Fibroblast of lung (primary cell): ENCODE measurements at regions not wholly inside any gene's neighbourhood (a gene's known extent, or its start where the extent isn't known, plus 50 kb on each side); places are given as distances from the start of the nearest gene placed in this dataset.

Source experiments
- DNase-seq, 2 donors: peaks; one replicate each; pipeline versions ENCODE4 v3.0.0 to v3.0.0-alpha.2; 2010; ENCODE audit warnings: low read depth in 2 of 2
- H2AFZ ChIP-seq: 2 replicates; pipeline ENCODE4 v1.5.1; 2012; ENCODE audit warnings: low read length, control low read depth, inconsistent platforms
- H3K27ac ChIP-seq: 2 replicates; pipeline ENCODE4 v1.5.1; 2011; ENCODE audit warnings: low read length, control low read depth; ENCODE audit not compliant: insufficient read depth
- H3K27me3 ChIP-seq: 2 replicates; pipeline ENCODE4 v1.5.1; 2011; ENCODE audit warnings: mild to moderate bottlenecking, low read length; ENCODE audit not compliant: control insufficient read depth, insufficient read depth
- H3K36me3 ChIP-seq: 2 replicates; pipeline ENCODE4 v1.5.1; 2011; ENCODE audit warnings: low read length; ENCODE audit not compliant: control insufficient read depth, insufficient read depth
- H3K4me1 ChIP-seq: 2 replicates; pipeline ENCODE4 v1.5.1; 2011; ENCODE audit warnings: low read length; ENCODE audit not compliant: control insufficient read depth, insufficient read depth; ENCODE audit errors: extremely low read depth
- H3K4me2 ChIP-seq: 2 replicates; pipeline ENCODE4 v1.5.1; 2011; ENCODE audit warnings: low read length, control low read depth; ENCODE audit not compliant: insufficient read depth; ENCODE audit errors: extremely low read depth
- H3K4me3 ChIP-seq, 4 experiments: fragments of 200-600 bp in 1 of 4; sonication (generic) in 1 of 4; replicated peaks in 1 of 4; 2 replicates each; pipeline ENCODE4 v1.5.1; 2011 to 2016; ENCODE audit warnings: low read length in 4 of 4, low read depth in 3 of 4, mild to moderate bottlenecking in 3 of 4, control low read depth in 2 of 4, inconsistent platforms in 1 of 4, mixed read lengths in 1 of 4; ENCODE audit not compliant: insufficient read depth in 1 of 4; ENCODE audit errors: control extremely low read depth in 1 of 4
- H3K79me2 ChIP-seq: 2 replicates; pipeline ENCODE4 v1.5.1; 2012; ENCODE audit warnings: mild to moderate bottlenecking, low read length, inconsistent platforms; ENCODE audit not compliant: control insufficient read depth, insufficient read depth
- H3K9ac ChIP-seq: 2 replicates; pipeline ENCODE4 v1.5.1; 2011; ENCODE audit warnings: mild to moderate bottlenecking, low read length, control low read depth; ENCODE audit not compliant: insufficient read depth
- H3K9me3 ChIP-seq: 2 replicates; pipeline ENCODE4 v1.5.1; 2012; ENCODE audit warnings: low read depth, low read length; ENCODE audit not compliant: control insufficient read depth, insufficient read depth
- H4K20me1 ChIP-seq: 2 replicates; pipeline ENCODE4 v1.5.1; 2011; ENCODE audit warnings: low read length; ENCODE audit not compliant: control insufficient read depth, insufficient read depth; ENCODE audit errors: extremely low read depth
- EZH2 ChIP-seq: IDR thresholded peaks from 2 replicates; pipeline ENCODE4 v1.5.1; 2012; ENCODE audit warnings: low read length, control low read depth, mild to moderate bottlenecking; ENCODE audit errors: missing control alignments
- TF ChIP-seq, protein P1 (sequence below), 2 donors: IDR thresholded peaks in 1 of 2; conservative IDR thresholded peaks in 1 of 2; 1 replicate in 1 of 2; 2 replicates in 1 of 2; pipeline ENCODE4 v1.5.1; 2011 to 2012; ENCODE audit warnings: low read length in 2 of 2, control low read depth in 1 of 2, inconsistent platforms in 1 of 2, low read depth in 1 of 2, mild to moderate bottlenecking in 1 of 2

GRCh38 chr2:59627599-59627998 lies 925.9 kb downstream of the BCL11A start:
- H3K4me3 ChIP-seq, result no peak overlapping the region
- no peak overlapping the region for H3K27ac ChIP-seq
- no peak overlapping the region for H2AFZ ChIP-seq
- no peaks in the 10 kb centered on the region for H3K9me3 ChIP-seq
- no peak overlapping the region for H3K4me2 ChIP-seq
- DNase-seq, result no peak
- no peaks in the 10 kb centered on the region for H4K20me1 ChIP-seq
- H3K36me3 ChIP-seq, result no peaks in the 10 kb centered on the region
- TF ChIP-seq, protein P1, sequence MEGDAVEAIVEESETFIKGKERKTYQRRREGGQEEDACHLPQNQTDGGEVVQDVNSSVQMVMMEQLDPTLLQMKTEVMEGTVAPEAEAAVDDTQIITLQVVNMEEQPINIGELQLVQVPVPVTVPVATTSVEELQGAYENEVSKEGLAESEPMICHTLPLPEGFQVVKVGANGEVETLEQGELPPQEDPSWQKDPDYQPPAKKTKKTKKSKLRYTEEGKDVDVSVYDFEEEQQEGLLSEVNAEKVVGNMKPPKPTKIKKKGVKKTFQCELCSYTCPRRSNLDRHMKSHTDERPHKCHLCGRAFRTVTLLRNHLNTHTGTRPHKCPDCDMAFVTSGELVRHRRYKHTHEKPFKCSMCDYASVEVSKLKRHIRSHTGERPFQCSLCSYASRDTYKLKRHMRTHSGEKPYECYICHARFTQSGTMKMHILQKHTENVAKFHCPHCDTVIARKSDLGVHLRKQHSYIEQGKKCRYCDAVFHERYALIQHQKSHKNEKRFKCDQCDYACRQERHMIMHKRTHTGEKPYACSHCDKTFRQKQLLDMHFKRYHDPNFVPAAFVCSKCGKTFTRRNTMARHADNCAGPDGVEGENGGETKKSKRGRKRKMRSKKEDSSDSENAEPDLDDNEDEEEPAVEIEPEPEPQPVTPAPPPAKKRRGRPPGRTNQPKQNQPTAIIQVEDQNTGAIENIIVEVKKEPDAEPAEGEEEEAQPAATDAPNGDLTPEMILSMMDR (conservative IDR thresholded peaks at IDR 0.05 in 1 of 2, IDR thresholded peaks at IDR 0.05 in 1 of 2; ENCODE audit: low read depth in 1 of 2, low read length in 2 of 2), result no peak
- TF ChIP-seq EZH2, result no peak
- no peaks in the 10 kb centered on the region for H3K4me1 ChIP-seq
- no peak overlapping the region for H3K9ac ChIP-seq
- H3K27me3 ChIP-seq, result no peaks in the 10 kb centered on the region
- H3K79me2 ChIP-seq, result no peaks in the 10 kb centered on the region

- H3K27me3 ChIP-seq, result no peaks in the 10 kb centered on the region
- no peaks in the 10 kb centered on the region for H3K4me1 ChIP-seq
- H3K4me2 ChIP-seq, result no peak overlapping the region
- no peak for TF ChIP-seq EZH2
- TF ChIP-seq, protein P1 (conservative IDR thresholded peaks at IDR 0.05 in 1 of 2, IDR thresholded peaks at IDR 0.05 in 1 of 2; ENCODE audit: low read depth in 1 of 2, low read length in 2 of 2), result no peak
- no peak overlapping the region for H3K27ac ChIP-seq
- no peak overlapping the region for H3K4me3 ChIP-seq
- no peak for DNase-seq
- no peak overlapping the region for H2AFZ ChIP-seq
- no peaks in the 10 kb centered on the region for H3K36me3 ChIP-seq
- H3K79me2 ChIP-seq, result no peaks in the 10 kb centered on the region
- no peaks in the 10 kb centered on the region for H4K20me1 ChIP-seq
- no peaks in the 10 kb centered on the region for H3K9me3 ChIP-seq
- H3K9ac ChIP-seq, result no peak overlapping the region
Measured at GRCh38 chr2:59622599-59623308, 930.7 kb downstream of the BCL11A start.

DNA sequence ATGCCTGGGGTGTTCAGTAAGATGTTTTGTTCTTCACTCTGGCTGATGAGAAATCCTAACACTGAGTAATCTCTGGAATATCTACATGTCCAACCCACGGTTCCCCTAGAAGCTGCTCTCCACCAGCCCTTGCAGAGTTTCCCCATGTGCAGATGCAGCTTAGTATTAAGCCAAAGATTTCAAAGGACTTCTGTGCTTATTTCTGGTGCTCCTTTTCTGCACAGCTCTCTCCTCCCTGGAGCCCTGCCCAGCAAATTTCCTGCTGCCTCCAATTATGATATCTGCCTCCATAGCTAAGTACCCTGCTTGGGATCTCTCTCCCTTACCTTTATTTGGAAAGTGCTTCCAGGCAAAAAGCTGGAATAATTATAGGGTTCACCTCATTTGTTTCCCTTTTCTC lies 949.3 kb downstream of the BCL11A start:
- Histone ChIP-seq H3K9me3 (no peaks in the 10 kb centered on the region), H2AFZ (no peak overlapping the region), H3K36me3 (no peaks in the 10 kb centered on the region), H4K20me1 (no peaks in the 10 kb centered on the region), H3K27me3 (no peaks in the 10 kb centered on the region), H3K27ac (no peak overlapping the region), H3K9ac (no peak overlapping the region), H3K79me2 (no peaks in the 10 kb centered on the region), H3K4me2 (no peak overlapping the region), H3K4me1 (no peaks in the 10 kb centered on the region), H3K4me3 (no peak overlapping the region)
- TF ChIP-seq EZH2, result no peak
- TF ChIP-seq, protein P1 (conservative IDR thresholded peaks at IDR 0.05 in 1 of 2, IDR thresholded peaks at IDR 0.05 in 1 of 2; ENCODE audit: low read depth in 1 of 2, low read length in 2 of 2), result no peak
- DNase-seq, result no peak
